Mucosa of descending colon (tissue), 3 donors: ENCODE measurements at regions not wholly inside any gene's neighbourhood (a gene's known extent, or its start where the extent isn't known, plus 50 kb on each side); places are given as distances from the start of the nearest gene placed in this dataset.

Experiments used
- ATAC-seq: fragments of 200-7000 bp; cut with Tn5 transposase; one replicate; pipeline ENCODE4 v1.9.1; 2020; ENCODE audit warnings: mild to moderate bottlenecking, moderate library complexity
- DNase-seq, 3 donors: peaks; one replicate each; pipeline ENCODE4 v3.0.0-alpha.2; 2020
- H3K36me3 ChIP-seq: fragments of 200-600 bp; one replicate; pipeline ENCODE4 v1.8.0; 2021; ENCODE audit warnings: low read depth, mild to moderate bottlenecking
- H3K4me1 ChIP-seq: fragments of 200-600 bp; one replicate; pipeline ENCODE4 v1.8.0; 2021; ENCODE audit warnings: low read depth, mild to moderate bottlenecking
- H3K4me3 ChIP-seq: fragments of 200-600 bp; one replicate; pipeline ENCODE4 v1.8.0; 2021; ENCODE audit warnings: mild to moderate bottlenecking
- H3K9me3 ChIP-seq: fragments of 200-600 bp; one replicate; pipeline ENCODE4 v1.8.0; 2021; ENCODE audit warnings: mild to moderate bottlenecking
- CTCF ChIP-seq: fragments of 200-600 bp; IDR thresholded peaks from one replicate; pipeline ENCODE4 v1.8.0; 2022; ENCODE audit warnings: antibody characterized with exemption, mild to moderate bottlenecking
- intact Hi-C, 2 donors: fragments of 100-400 bp; cut with DNase I in 1 of 2; cut with micrococcal nuclease in 1 of 2; formaldehyde crosslinking; loops; one replicate each; pipeline versions ENCODE4 v1.11.0 to v1.11.1; 2022; cut with DNase I, micrococcal nuclease
- donor health status: DM: no; HTN: no; CAD: no; lungs with moderate emphysema.
- donor health status: DM: no; HTN: no; CAD: no.
- donor health status: DM: no; HTN: yes; CAD: no.

DNA sequence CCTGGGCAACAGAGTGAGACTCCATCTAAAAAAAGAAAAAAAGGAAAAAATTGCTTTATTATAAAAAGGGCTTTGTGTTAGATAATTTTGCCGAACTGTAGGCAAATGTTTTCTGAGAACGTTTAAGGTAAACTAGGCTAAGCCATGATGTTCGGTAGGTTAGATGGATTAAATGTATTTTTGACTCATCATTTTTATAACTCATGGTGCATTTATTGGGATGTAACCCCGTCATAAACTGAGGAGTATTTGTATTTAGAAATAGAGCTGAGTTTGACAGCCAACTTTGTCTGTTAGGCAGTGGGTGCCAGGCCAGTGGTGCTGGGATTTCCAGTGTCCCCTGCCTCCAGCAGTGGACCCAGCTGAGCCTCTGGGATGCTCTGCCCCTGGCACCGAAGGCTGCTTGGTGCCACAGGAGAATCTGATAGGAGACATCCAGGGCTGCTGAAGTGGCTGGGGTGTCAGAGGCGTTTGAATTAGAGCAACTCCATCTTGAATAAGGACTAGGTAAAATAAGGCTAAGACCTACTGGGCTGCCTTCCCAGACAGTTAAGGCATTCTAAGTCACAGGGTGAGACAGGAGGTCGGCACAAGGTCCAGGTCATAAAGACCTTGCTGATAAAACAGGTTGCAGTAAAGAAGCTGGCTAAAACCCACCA lies 114.9 kb upstream of the EEPD1 start:
- intact Hi-C loops: no loop called here
- Histone ChIP-seq H3K9me3 (no peaks in the 10 kb centered on the region), H3K36me3 (no peaks in the 10 kb centered on the region), H3K4me3 (no peak overlapping the region), H3K4me1 (no peaks in the 10 kb centered on the region)
- no peak for DNase-seq
- TF ChIP-seq CTCF: no peak
- ATAC-seq: no peak

DNA sequence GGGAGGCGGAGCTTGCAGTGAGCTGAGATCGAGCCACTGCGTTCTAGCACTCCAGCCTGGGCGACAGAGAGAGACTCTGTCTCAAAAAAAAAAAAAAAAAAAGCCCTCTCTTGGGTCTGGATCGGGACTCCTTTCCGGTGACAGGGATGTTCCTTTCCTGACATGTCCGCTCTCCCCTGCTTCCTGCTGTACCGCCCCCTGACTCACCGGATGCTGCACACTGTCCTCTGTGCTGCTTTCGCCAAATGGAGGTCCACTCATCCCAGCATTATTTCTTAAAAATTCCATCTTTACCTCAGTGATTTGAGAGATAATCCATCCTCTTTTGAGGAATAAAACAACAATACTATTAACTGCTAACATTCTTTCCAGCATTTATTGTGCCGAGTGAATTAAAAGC lies 113.8 kb upstream of the EEPD1 start:
- intact Hi-C loops: no loop called here
- Histone ChIP-seq H3K4me1 (no peaks in the 10 kb centered on the region), H3K4me3 (no peak overlapping the region), H3K36me3 (no peaks in the 10 kb centered on the region), H3K9me3 (no peaks in the 10 kb centered on the region)
- ATAC-seq: no peak
- TF ChIP-seq CTCF: no peak
- no peak for DNase-seq

GRCh38 chr7:36039671-36040070 lies 113.4 kb upstream of the EEPD1 start:
- intact Hi-C loops: no loop called here
- ATAC-seq (no peak), DNase-seq (no peak)
- Histone ChIP-seq H3K9me3 (no peaks in the 10 kb centered on the region), H3K4me1 (no peaks in the 10 kb centered on the region), H3K4me3 (no peak overlapping the region), H3K36me3 (no peaks in the 10 kb centered on the region)
- TF ChIP-seq CTCF: no peak

DNA sequence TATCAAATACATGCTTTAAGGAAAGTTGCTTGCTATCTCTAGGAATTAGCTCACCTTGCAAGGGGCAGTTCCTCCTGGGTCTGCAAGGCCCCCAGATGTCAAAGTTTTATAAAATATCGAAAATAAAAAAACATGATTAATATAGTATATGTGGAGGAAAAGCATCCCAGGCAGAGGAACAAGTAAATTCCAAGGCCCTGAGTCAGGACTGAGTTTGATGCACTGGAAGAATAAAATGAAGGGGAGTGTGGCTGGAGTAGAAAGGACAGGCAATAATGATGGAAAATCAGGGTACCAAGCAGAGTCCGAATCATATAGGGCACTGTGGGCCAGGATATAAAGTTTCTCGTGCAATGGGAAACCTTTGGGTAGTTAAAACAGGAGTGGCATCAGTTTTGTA lies 112.4 kb upstream of the EEPD1 start:
- intact Hi-C loops: no loop called here
- ATAC-seq: no peak
- no peaks in the 10 kb centered on the region for H3K4me1 ChIP-seq

DNA sequence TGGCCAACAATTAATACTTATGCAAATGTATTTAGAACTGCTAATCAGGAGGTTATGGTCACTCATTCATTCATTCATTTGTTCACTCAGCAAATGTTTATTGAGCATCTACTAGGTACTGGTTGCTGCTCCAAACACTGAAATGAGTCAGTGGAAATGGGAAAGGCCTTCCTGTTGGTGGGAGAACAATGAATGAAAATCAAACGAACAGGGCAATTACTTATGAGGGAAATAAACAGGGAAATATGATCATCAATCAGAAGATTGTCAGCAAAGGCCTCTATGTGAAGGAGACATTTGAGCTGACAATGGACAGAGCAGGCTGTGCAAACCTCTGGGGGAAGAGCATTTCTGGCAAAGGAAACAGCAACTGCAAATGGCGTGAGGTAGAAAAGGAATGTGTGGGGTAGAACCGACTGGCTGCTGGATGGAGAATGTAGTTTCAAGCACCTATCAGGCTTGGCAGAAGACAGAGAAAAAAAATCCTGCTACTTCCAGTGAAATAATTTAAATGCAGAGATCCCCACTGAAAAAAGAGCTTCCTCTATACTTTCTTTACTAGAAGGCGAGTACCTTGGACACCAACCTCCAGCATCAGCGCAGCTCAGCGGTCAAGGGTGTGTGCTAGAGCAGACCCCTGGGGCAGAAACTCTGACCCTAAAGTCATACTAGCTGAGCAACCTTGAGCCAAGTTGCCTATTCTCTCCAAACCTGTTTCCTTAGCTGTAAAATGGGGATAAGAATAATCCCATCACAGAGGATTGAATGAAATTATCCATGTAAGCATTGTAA lies 108.8 kb upstream of the EEPD1 start:
- no peaks in the 10 kb centered on the region for H3K4me1 ChIP-seq
- H3K36me3 ChIP-seq: no peaks in the 10 kb centered on the region
- TF ChIP-seq CTCF: no peak
- H3K4me3 ChIP-seq: no peak overlapping the region
- DNase-seq (no peak), ATAC-seq (no peak)
- no peaks in the 10 kb centered on the region for H3K9me3 ChIP-seq
- intact Hi-C loops: no loop called here

More for the DNA sequence above, 112.4 kb upstream of the EEPD1 start:
- no peaks in the 10 kb centered on the region for H3K36me3 ChIP-seq
- DNase-seq: no peak
- no peak overlapping the region for H3K4me3 ChIP-seq
- no peaks in the 10 kb centered on the region for H3K9me3 ChIP-seq
- TF ChIP-seq CTCF: no peak
